Ectodermal cell (in vitro differentiated cells): ENCODE measurements at regions not wholly inside any gene's neighbourhood (a gene's known extent, or its start where the extent isn't known, plus 50 kb on each side); places are given as distances from the start of the nearest gene placed in this dataset.

ENCODE experiments used
- H3K27ac ChIP-seq: 2 replicates; pipeline ENCODE4 v1.7.0; 2013; ENCODE audit warnings: mild to moderate bottlenecking, low read depth, low read length; ENCODE audit not compliant: insufficient read depth, poor library complexity, severe bottlenecking
- H3K27me3 ChIP-seq: 2 replicates; pipeline ENCODE4 v1.7.0; 2013; ENCODE audit warnings: mild to moderate bottlenecking, low read length; ENCODE audit not compliant: insufficient read depth, control insufficient read depth, poor library complexity, severe bottlenecking
- H3K36me3 ChIP-seq: one replicate; pipeline ENCODE4 v1.7.0; 2013; ENCODE audit warnings: low read length; ENCODE audit not compliant: control insufficient read depth, insufficient read depth
- H3K4me1 ChIP-seq: one replicate; pipeline ENCODE4 v1.7.0; 2013; ENCODE audit warnings: low read length; ENCODE audit not compliant: control insufficient read depth, insufficient read depth
- H3K4me3 ChIP-seq: 2 replicates; pipeline ENCODE4 v1.7.0; 2013; ENCODE audit warnings: low read depth, low read length, control low read depth; ENCODE audit not compliant: insufficient read depth
- H3K9me3 ChIP-seq: 2 replicates; pipeline ENCODE4 v1.7.0; 2013; ENCODE audit warnings: mild to moderate bottlenecking, low read length, moderate library complexity; ENCODE audit not compliant: control insufficient read depth
- WGBS, 2 experiments: methylation state at CpG; one replicate each; pipeline ENCODE4 v1.1.7; 2013; ENCODE audit warnings: missing lambda C conversion rate in 2 of 2; 5-methylcytosine and 5-hydroxymethylcytosine counted together

DNA sequence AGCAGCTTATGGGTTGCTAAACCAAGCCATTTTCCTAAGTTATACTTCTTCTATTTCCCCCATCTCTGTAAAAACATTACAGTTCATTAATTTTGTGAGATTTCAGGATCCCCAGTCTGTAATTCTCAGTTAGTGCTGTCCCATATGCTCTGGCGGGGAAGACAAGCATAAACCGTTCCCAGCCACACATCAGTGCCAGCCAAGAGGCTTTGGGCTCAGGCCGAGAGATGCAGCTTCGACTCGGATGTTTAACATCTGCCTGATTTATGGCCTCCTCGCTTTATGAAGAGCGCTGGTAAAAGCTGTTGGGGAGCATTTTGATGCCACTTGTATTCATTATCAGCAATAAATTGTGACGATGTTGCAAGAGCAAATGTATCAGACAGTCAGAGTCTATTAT lies 349.1 kb upstream of the CCDC196 start:
- 88 to 89% methylated on average over 8 of the region's 8 CpGs for WGBS, 2 experiments
- Histone ChIP-seq H3K4me1 (peaks cover 3% of the 10 kb centered on the region), H3K36me3 (no peaks in the 10 kb centered on the region), H3K9me3 (no peaks in the 10 kb centered on the region), H3K4me3 (no peak overlapping the region), H3K27me3 (no peaks in the 10 kb centered on the region), H3K27ac (no peak overlapping the region)

DNA sequence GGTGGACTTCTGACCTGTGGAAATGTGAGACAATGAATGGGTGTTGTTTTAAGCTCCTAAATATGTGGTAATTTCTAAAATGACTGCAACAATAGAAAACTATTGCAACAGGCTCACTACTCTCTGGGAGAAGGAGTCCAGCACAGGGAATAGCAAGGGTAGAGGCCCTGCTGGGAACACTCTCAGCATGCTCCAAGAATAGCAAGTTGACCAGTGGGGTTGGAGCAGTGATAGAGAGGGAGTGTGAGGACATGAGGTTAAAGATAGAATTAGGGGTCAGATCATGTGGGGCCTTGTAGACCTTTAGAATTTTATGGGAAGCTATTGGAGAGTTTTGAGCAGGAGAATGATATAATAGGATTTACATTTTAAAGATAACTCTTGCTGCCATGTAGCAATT lies 346.7 kb upstream of the CCDC196 start:
- H3K4me1 ChIP-seq: peaks cover 3% of the 10 kb centered on the region
- H3K9me3 ChIP-seq: no peaks in the 10 kb centered on the region
- H3K4me3 ChIP-seq: no peak overlapping the region
- no peak overlapping the region for H3K27ac ChIP-seq
- no peaks in the 10 kb centered on the region for H3K36me3 ChIP-seq
- H3K27me3 ChIP-seq: no peaks in the 10 kb centered on the region

DNA sequence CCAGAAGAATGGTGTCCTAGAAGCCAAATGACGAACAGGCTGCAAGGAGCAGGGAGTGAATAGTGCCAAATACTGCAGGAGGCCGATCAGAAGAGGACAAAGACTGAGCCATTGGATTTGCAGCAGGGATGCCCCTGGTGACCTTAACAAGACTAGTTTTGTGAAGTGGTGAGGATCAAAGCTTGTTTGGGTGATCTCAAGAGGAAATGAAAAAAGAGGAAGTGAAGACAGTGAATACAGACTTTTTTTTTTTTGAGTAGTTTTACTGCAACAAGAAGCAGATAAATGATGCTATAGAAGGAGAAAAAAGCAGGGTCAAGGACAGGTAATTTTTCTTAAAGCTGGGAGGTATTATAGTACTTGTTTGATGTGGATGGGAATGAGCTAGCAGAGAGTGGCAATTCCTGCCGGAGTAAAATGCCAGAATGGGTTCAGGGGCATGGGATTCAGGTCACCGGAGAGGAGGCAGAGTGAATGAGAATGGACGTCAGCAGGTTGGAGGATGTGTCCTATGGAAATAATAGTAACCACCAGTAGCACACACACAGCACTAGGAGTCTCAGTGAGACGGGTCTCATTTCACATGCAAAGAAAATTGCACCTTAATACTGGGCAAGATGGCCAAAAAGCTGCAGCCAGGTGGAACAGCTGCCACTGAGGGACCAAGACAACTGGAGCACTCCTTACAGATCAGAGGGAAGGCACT lies 345.8 kb upstream of the CCDC196 start:
- no peak overlapping the region for H3K4me3 ChIP-seq
- no peaks in the 10 kb centered on the region for H3K36me3 ChIP-seq
- H3K9me3 ChIP-seq: no peaks in the 10 kb centered on the region
- H3K27me3 ChIP-seq: no peaks in the 10 kb centered on the region
- H3K4me1 ChIP-seq: peaks cover 3% of the 10 kb centered on the region
- no peak overlapping the region for H3K27ac ChIP-seq
- WGBS, 2 experiments: 83% methylated on average over 5 to 6 of the region's 6 CpGs

DNA sequence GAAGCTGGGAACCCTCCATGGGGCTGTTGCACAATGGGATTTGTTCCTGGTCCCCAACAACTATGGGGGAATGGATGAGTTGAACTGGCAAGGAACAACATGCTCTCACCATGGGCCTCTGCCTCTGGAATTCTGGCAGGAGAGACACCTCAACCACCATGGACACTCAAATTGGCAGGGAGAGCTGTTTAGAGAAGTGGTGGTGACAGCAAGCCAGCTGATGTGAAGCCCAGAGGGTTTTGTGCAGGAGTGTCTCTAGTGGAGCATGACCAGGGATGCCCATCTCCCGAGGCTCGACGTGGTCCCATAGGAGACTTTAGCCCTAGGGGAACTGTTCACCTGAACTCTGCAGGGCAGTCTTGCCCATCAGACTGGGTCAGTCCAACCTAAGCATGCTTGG lies 345.2 kb upstream of the CCDC196 start:
- no peaks in the 10 kb centered on the region for H3K36me3 ChIP-seq
- peaks cover 3% of the 10 kb centered on the region for H3K4me1 ChIP-seq
- no peaks in the 10 kb centered on the region for H3K27me3 ChIP-seq
- H3K27ac ChIP-seq: no peak overlapping the region
- no peak overlapping the region for H3K4me3 ChIP-seq
- 93 to 94% methylated on average over 3 of the region's 3 CpGs for WGBS, 2 experiments
- no peaks in the 10 kb centered on the region for H3K9me3 ChIP-seq

DNA sequence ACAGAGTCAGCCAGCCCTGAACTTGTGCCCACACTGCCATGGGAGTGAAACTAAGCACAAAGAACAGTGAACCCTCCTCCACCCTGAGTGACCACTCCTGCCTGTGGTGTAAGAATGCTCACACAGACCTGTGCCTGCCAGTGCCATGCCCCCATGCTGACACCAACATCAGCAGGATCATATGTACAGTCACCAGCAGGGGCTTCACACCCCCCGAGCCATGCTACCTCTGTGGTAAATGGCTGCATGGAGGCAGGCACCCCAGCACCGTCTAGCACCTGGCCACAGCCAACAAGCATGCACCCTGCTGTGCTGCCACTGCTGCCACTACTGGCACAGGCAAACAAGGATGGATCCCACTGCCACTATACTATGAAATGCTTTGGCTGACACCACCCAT lies 344.4 kb upstream of the CCDC196 start:
- no peaks in the 10 kb centered on the region for H3K36me3 ChIP-seq
- no peaks in the 10 kb centered on the region for H3K9me3 ChIP-seq
- H3K4me3 ChIP-seq: no peak overlapping the region
- no peaks in the 10 kb centered on the region for H3K27me3 ChIP-seq
- H3K4me1 ChIP-seq: peaks cover 3% of the 10 kb centered on the region
- H3K27ac ChIP-seq: no peak overlapping the region
- 86 to 90% methylated on average over 2 of the region's 2 CpGs for WGBS, 2 experiments

DNA sequence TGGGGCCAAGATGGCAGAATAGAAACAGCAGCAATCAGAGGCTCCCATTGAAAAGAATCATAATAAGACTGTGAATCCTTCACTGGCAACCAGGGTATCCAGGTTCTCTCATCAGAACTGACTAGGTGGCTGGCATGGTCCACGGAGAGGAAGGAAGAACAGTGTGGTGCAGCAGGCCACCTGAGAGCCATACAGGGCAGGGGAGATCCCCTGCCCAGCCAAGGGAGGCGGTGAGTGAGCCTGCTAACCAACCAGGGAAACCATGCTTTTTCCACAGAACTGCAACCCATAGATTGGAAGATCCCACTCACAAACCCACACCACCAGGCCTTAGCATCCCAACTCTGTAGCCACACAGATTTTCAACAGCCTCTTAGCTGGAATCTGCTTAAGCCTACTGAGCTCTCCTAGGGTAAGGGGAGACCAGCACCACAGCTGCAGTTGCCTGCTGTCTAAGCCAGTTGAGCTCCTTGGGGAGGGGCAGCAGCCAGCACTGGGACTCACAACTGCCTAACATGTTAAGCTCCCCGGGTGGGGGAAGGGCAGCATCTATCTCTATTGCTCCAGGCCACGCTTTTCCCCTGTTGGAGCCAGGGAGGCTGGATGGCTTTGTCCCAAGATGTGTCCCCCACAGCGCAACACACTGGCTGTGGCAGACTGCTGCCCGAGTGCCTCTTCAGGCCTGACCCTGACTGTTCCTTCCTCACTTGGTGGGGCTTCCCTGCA lies 342.6 kb upstream of the CCDC196 start:
- H3K27ac ChIP-seq: no peak overlapping the region
- 88 to 94% methylated on average over 6 of the region's 6 CpGs for WGBS, 2 experiments
- no peaks in the 10 kb centered on the region for H3K27me3 ChIP-seq
- H3K36me3 ChIP-seq: no peaks in the 10 kb centered on the region
- H3K9me3 ChIP-seq: no peaks in the 10 kb centered on the region
- H3K4me3 ChIP-seq: no peak overlapping the region
- peaks cover 3% of the 10 kb centered on the region for H3K4me1 ChIP-seq

DNA sequence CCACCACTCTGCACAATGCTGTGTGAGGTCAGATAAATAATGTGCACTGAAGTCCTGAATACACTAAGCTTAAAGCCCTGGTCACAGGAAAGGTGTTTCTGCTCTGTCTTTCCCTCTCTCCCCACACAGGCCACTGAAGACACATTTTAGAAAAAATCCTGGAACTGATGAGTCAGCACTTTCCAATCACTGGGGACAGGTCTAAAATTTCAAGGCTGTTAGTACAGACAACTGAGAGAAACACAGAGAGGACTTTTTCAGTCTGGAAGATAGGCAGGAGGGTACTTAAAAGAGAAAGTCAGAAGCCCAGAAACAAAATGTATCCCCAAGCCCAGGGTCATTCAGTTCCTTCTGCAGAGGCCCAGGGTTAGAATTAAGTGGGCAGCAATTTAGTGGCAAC lies 333.9 kb upstream of the CCDC196 start:
- no peak overlapping the region for H3K4me3 ChIP-seq
- H3K27ac ChIP-seq: no peak overlapping the region
- H3K9me3 ChIP-seq: no peaks in the 10 kb centered on the region
- no peaks in the 10 kb centered on the region for H3K27me3 ChIP-seq
- H3K4me1 ChIP-seq: no peaks in the 10 kb centered on the region
- H3K36me3 ChIP-seq: no peaks in the 10 kb centered on the region

DNA sequence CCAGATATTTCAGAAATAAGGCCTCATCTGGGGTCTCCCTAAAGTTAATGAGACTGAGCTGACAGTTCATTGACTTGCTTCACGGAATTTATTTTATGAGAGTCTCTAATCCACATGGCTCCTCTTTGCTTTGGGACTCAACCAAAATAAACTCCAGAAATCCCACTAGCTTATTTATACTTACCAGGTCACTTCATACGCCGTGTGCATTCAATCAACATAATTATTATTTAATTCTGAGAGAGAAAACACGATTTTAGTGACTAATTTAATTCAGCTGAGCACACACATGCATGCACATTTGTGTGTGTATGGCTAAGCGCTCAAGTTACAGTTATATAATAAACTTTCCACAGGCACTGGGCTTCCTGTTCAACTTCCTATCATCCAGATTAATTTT lies 333.4 kb upstream of the CCDC196 start:
- Histone ChIP-seq H3K27ac (no peak overlapping the region), H3K36me3 (no peaks in the 10 kb centered on the region), H3K9me3 (no peaks in the 10 kb centered on the region), H3K4me3 (no peak overlapping the region), H3K4me1 (no peaks in the 10 kb centered on the region), H3K27me3 (no peaks in the 10 kb centered on the region)
- WGBS, 2 experiments: 95 to 99% methylated on average over 4 to 5 of the region's 5 CpGs

DNA sequence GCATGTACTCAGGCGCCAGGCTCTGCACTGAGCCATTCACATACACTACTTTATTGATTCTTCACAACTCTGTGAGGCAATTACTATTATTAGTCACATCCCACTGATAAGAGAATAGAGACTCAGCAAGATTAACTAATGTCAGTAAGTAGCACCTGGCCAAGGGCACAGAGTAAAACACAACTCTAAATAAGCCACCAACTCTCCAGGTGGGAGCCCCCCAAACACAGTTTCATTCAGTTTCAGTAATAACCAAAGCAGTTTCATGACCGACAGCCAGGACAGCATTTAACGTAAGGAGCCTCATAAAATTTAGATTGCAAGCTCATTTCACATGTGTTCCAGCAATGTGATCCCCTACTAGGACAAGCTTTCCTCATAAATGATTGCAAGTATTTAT lies 323.1 kb upstream of the CCDC196 start:
- H3K27me3 ChIP-seq: no peaks in the 10 kb centered on the region
- H3K9me3 ChIP-seq: no peaks in the 10 kb centered on the region
- 96 to 100% methylated on average over 3 of the region's 3 CpGs for WGBS, 2 experiments
- no peaks in the 10 kb centered on the region for H3K4me1 ChIP-seq
- no peaks in the 10 kb centered on the region for H3K36me3 ChIP-seq
- no peak overlapping the region for H3K27ac ChIP-seq
- no peak overlapping the region for H3K4me3 ChIP-seq

DNA sequence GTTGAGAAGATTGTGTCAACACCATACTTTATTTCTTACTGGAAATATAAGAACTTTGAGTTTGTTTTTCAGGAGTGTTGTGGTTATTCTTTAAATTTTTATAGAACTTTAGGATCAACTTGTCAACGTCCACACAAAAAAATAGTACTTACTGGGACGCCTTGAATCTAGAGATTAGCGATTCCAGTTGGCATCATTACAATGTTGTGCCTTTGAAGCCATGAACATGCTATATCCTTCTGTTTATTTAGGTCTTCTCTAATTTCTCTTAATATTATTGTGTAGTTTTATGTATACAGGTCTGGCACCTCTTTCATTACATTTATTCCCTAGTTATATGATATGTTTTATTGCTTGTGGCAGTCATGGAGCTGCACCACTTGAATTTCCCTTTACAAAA lies 320.8 kb upstream of the CCDC196 start:
- no peak overlapping the region for H3K4me3 ChIP-seq

More for the DNA sequence above, 320.8 kb upstream of the CCDC196 start:
- H3K4me1 ChIP-seq: no peaks in the 10 kb centered on the region
- H3K27me3 ChIP-seq: no peaks in the 10 kb centered on the region
- H3K27ac ChIP-seq: no peak overlapping the region
- H3K36me3 ChIP-seq: no peaks in the 10 kb centered on the region
- no peaks in the 10 kb centered on the region for H3K9me3 ChIP-seq
- 85 to 96% methylated on average over 3 of the region's 3 CpGs for WGBS, 2 experiments
